Osteoblast (primary cell): ENCODE measurements at regions not wholly inside any gene's neighbourhood (a gene's known extent, or its start where the extent isn't known, plus 50 kb on each side); places are given as distances from the start of the nearest gene placed in this dataset.

Experiments
- DNase-seq: peaks from one replicate; pipeline ENCODE4 v3.0.0; 2011; ENCODE audit warnings: low spot score, mixed read lengths; ENCODE audit not compliant: insufficient read length; ENCODE audit errors: missing footprints
- H2AFZ ChIP-seq: 2 replicates; pipeline ENCODE4 v1.6.0; 2011; ENCODE audit warnings: mild to moderate bottlenecking, low read length
- H3K27ac ChIP-seq: 2 replicates; pipeline ENCODE4 v1.5.1; 2011; ENCODE audit warnings: mild to moderate bottlenecking, low read depth, low read length, moderate library complexity
- H3K27me3 ChIP-seq: 2 replicates; pipeline ENCODE4 v1.6.0; 2012; ENCODE audit warnings: mild to moderate bottlenecking, control low read depth, inconsistent platforms, low read length, moderate library complexity; ENCODE audit not compliant: insufficient read depth
- H3K36me3 ChIP-seq: 2 replicates; pipeline ENCODE4 v1.5.1; 2011; ENCODE audit warnings: mild to moderate bottlenecking, low read length, control low read depth, moderate library complexity; ENCODE audit not compliant: insufficient read depth
- H3K4me1 ChIP-seq: 2 replicates; pipeline ENCODE4 v1.5.1; 2011; ENCODE audit warnings: mild to moderate bottlenecking, low read length, control low read depth, moderate library complexity; ENCODE audit not compliant: insufficient read depth
- H3K4me2 ChIP-seq: 2 replicates; pipeline ENCODE4 v1.6.0; 2011; ENCODE audit warnings: mild to moderate bottlenecking, low read length; ENCODE audit not compliant: insufficient read depth
- H3K4me3 ChIP-seq: fragments of 200-600 bp; sonication (generic); 3 replicates; pipeline ENCODE4 v1.5.1; 2012; ENCODE audit warnings: mild to moderate bottlenecking, low read length, inconsistent platforms; ENCODE audit not compliant: insufficient read depth
- H3K79me2 ChIP-seq: 2 replicates; pipeline ENCODE4 v1.6.0; 2012; ENCODE audit warnings: mild to moderate bottlenecking, low read length, control low read depth, inconsistent platforms; ENCODE audit not compliant: insufficient read depth
- H3K9me3 ChIP-seq: 2 replicates; pipeline ENCODE4 v1.5.1; 2011; ENCODE audit warnings: low read depth, low read length, control low read depth
- H4K20me1 ChIP-seq: 2 replicates; pipeline ENCODE4 v1.6.0; 2012; ENCODE audit warnings: mild to moderate bottlenecking, low read length, control low read depth; ENCODE audit not compliant: insufficient read depth
- TF ChIP-seq, protein P1 (sequence below): IDR thresholded peaks from 2 replicates; pipeline ENCODE4 v1.5.1; 2011; ENCODE audit warnings: mild to moderate bottlenecking, low read depth, low read length, moderate library complexity; ENCODE audit errors: extremely low read depth

DNA sequence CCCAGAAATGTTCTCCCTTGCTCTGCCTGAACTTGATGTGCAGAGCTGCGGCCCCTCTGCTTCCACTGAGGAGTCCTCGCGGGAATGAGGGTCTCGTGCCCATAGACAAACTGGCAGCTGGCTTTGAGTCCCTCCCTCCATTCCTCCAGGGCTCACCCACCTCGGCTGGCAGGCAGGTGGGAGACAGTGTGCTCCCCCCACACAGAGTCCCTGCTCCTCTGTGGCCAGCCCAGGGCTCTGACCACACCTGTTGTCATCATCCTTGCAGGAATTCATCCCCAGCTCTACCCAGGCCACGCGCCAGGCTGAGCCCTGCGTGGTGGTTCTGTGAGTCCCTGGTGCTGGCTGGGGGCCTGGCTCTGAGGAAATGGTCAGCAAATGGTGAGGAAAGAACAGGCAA is 521.9 kb downstream of the TBC1D22A start:
- no peaks in the 10 kb centered on the region for H3K9me3 ChIP-seq
- no peak overlapping the region for H3K4me2 ChIP-seq
- H3K79me2 ChIP-seq: no peaks in the 10 kb centered on the region
- no peaks in the 10 kb centered on the region for H3K4me1 ChIP-seq
- H3K36me3 ChIP-seq: no peaks in the 10 kb centered on the region
- no peak overlapping the region for H3K4me3 ChIP-seq
- H4K20me1 ChIP-seq: no peaks in the 10 kb centered on the region
- H3K27me3 ChIP-seq: no peaks in the 10 kb centered on the region
- no peak overlapping the region for H2AFZ ChIP-seq
- TF ChIP-seq, protein P1, sequence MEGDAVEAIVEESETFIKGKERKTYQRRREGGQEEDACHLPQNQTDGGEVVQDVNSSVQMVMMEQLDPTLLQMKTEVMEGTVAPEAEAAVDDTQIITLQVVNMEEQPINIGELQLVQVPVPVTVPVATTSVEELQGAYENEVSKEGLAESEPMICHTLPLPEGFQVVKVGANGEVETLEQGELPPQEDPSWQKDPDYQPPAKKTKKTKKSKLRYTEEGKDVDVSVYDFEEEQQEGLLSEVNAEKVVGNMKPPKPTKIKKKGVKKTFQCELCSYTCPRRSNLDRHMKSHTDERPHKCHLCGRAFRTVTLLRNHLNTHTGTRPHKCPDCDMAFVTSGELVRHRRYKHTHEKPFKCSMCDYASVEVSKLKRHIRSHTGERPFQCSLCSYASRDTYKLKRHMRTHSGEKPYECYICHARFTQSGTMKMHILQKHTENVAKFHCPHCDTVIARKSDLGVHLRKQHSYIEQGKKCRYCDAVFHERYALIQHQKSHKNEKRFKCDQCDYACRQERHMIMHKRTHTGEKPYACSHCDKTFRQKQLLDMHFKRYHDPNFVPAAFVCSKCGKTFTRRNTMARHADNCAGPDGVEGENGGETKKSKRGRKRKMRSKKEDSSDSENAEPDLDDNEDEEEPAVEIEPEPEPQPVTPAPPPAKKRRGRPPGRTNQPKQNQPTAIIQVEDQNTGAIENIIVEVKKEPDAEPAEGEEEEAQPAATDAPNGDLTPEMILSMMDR: no peak
- no peak overlapping the region for H3K27ac ChIP-seq
- DNase-seq: peak; percentile 80

DNA sequence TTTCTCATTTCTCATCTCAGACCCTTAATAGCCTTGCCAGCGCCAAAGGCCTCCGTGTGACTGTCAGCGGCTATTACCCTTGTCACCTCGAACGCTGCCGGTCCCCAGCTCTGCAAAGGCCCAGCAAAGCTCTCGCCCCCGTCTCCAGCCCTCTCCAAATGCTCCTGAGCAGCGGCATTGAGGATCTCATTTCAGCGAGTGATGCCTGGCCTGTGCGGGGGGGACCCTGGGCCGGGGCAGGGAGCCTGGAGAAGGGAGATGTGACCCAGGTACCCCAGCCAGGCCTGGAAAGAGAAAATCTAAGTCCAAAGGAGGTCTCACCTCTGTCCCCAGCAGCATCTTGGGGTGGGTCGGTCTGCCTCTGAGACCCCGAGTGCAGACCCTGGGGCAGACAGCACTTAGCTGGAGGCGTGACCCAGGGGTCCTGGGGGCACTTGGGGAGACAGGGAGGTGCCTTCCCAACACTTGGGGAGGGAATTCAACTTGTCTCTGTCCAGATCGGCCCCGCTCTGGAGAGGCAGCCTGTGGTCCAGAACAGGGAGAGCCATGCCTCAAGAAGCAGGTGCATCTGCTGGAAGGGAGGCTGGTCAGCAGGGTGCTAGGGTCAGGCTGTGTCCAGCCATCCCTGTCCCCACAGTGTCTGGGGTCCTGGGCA is 521.3 kb downstream of the TBC1D22A start:
- Histone ChIP-seq H2AFZ (no peak overlapping the region), H3K4me2 (no peak overlapping the region), H3K79me2 (no peaks in the 10 kb centered on the region), H3K27ac (no peak overlapping the region), H3K36me3 (no peaks in the 10 kb centered on the region), H4K20me1 (no peaks in the 10 kb centered on the region), H3K9me3 (no peaks in the 10 kb centered on the region), H3K27me3 (no peaks in the 10 kb centered on the region), H3K4me1 (no peaks in the 10 kb centered on the region), H3K4me3 (no peak overlapping the region)
- DNase-seq: no peak
- TF ChIP-seq, protein P1: no peak

DNA sequence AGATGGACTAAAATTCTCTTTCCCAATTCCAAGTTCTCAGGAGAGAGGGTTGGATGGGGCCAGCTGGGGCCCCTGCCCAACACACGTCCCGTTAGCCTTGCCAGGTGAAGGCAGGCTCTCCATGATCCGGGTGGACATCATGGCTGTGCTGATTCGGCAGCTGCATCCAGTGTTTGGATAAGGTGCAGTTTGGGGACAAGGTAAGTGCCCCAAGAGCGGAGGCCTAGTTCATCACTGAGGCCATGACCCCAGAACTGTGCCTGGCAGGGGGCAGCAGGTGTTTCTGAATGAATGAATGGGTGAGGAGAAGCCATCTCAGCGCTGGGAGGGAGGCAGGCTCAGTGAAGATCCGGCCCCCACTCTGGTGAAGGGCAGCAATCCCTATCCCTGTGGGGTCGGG is 520.4 kb downstream of the TBC1D22A start:
- Histone ChIP-seq H3K4me1 (no peaks in the 10 kb centered on the region), H2AFZ (no peak overlapping the region), H3K27me3 (no peaks in the 10 kb centered on the region), H3K36me3 (no peaks in the 10 kb centered on the region), H3K27ac (no peak overlapping the region), H3K4me3 (no peak overlapping the region), H4K20me1 (no peaks in the 10 kb centered on the region), H3K9me3 (no peaks in the 10 kb centered on the region), H3K4me2 (no peak overlapping the region), H3K79me2 (no peaks in the 10 kb centered on the region)
- peak; percentile 21 for DNase-seq
- TF ChIP-seq, protein P1: no peak

DNA sequence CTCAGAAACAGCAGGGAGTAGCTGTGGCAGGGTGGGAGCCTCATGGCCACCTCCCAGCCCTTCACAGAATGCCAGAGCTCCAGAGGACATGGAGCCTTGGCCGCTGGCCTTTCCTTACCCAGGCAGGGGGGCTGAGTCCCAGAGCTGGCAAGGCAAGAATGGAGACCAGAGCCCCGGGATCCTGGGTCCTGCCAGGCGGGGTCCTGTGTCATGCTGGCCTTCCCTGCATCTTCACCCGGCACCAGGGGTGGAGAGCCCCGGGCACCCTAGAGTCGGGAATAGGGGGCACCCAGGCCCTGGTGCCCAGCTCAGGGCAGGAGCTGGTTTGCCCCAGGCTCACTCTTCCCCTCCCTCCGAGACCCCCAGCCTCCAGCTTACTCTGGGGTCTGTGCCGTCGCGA is 519.9 kb downstream of the TBC1D22A start:
- TF ChIP-seq, protein P1: no peak
- Histone ChIP-seq H3K36me3 (no peaks in the 10 kb centered on the region), H4K20me1 (no peaks in the 10 kb centered on the region), H3K4me3 (no peak overlapping the region), H3K4me1 (no peaks in the 10 kb centered on the region), H3K79me2 (no peaks in the 10 kb centered on the region), H3K4me2 (no peak overlapping the region), H2AFZ (no peak overlapping the region), H3K9me3 (no peaks in the 10 kb centered on the region), H3K27me3 (no peaks in the 10 kb centered on the region), H3K27ac (no peak overlapping the region)
- peak; percentile 53 for DNase-seq
